ENCODE measurements at regions not wholly inside any gene's neighbourhood (a gene's known extent, or its start where the extent isn't known, plus 50 kb on each side); places are given as distances from the start of the nearest gene placed in this dataset.

- no peak overlapping the region for H3K27ac ChIP-seq
- H3K36me3 ChIP-seq = no peaks in the 10 kb centered on the region
- TF ChIP-seq, protein P1, sequence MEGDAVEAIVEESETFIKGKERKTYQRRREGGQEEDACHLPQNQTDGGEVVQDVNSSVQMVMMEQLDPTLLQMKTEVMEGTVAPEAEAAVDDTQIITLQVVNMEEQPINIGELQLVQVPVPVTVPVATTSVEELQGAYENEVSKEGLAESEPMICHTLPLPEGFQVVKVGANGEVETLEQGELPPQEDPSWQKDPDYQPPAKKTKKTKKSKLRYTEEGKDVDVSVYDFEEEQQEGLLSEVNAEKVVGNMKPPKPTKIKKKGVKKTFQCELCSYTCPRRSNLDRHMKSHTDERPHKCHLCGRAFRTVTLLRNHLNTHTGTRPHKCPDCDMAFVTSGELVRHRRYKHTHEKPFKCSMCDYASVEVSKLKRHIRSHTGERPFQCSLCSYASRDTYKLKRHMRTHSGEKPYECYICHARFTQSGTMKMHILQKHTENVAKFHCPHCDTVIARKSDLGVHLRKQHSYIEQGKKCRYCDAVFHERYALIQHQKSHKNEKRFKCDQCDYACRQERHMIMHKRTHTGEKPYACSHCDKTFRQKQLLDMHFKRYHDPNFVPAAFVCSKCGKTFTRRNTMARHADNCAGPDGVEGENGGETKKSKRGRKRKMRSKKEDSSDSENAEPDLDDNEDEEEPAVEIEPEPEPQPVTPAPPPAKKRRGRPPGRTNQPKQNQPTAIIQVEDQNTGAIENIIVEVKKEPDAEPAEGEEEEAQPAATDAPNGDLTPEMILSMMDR (IDR thresholded peaks at IDR 0.05) = no peak
- H3K27me3 ChIP-seq = no peaks in the 10 kb centered on the region
- no peak overlapping the region for H3K4me3 ChIP-seq
- intact Hi-C loops (cut with DNase I; ENCODE audit: low total_unique reads) = no loop called here
- DNase-seq (ENCODE audit: low spot score in 2 of 2) = no peak
- no peaks in the 10 kb centered on the region for H3K9me3 ChIP-seq
- no peaks in the 10 kb centered on the region for H3K4me1 ChIP-seq
Observed at GRCh38 chr6:156231026-156231765, 546.0 kb upstream of the ARID1B start.

GRCh38 chr6:156219973-156220372, 557.2 kb upstream of the ARID1B start:
- TF ChIP-seq POLR2AphosphoS5 (IDR thresholded peaks at IDR 0.05) (no peak), POLR2A (IDR thresholded peaks at IDR 0.05) (no peak)
- TF ChIP-seq, protein P1 (IDR thresholded peaks at IDR 0.05) = no peak

DNA sequence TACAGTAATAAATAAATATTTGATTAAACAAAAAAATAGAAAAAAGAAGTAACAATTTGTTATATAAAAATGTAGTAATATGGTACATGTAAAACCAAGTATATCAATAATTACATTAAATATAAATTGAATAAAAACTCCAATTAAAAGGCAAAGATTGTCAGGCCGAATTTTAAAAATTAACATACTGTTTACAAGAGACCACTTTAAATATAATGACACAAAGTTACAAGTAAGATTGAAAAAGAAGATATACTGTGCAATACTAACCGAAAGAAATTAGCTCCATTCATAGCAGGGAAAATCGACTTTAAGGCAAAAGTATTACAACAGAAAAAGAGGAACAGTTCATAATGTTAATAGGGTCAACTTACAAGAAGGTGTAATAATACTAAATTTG, 571.5 kb upstream of the ARID1B start:
- H3K4me3 ChIP-seq = no peak overlapping the region
- H3K4me1 ChIP-seq = no peaks in the 10 kb centered on the region
- no peak overlapping the region for H3K27ac ChIP-seq
- DNase-seq (ENCODE audit: low spot score in 2 of 2) = no peak
- intact Hi-C loops (cut with DNase I; ENCODE audit: low total_unique reads) = no loop called here
- H3K36me3 ChIP-seq = no peaks in the 10 kb centered on the region
- H3K9me3 ChIP-seq = peaks cover 0 to 41% of the 10 kb centered on the region in 2 donors
- TF ChIP-seq POLR2AphosphoS5 (IDR thresholded peaks at IDR 0.05) = no peak
- no peaks in the 10 kb centered on the region for H3K27me3 ChIP-seq

More at GRCh38 chr6:156219973-156220372, 557.2 kb upstream of the ARID1B start:
- no peaks in the 10 kb centered on the region for H3K36me3 ChIP-seq
- H3K4me3 ChIP-seq = no peak overlapping the region
- peaks cover 0 to 8% of the 10 kb centered on the region in 2 donors for H3K9me3 ChIP-seq
- no peak for DNase-seq (ENCODE audit: low spot score in 2 of 2)
- intact Hi-C loops (cut with DNase I; ENCODE audit: low total_unique reads) = no loop called here
- no peak overlapping the region for H3K27ac ChIP-seq
- H3K27me3 ChIP-seq = no peaks in the 10 kb centered on the region
- no peaks in the 10 kb centered on the region for H3K4me1 ChIP-seq

- intact Hi-C loops (cut with DNase I; ENCODE audit: low total_unique reads) = no loop called here
- TF ChIP-seq, protein P1 (IDR thresholded peaks at IDR 0.05) = no peak
- TF ChIP-seq POLR2A (IDR thresholded peaks at IDR 0.05) = no peak
- no peak for TF ChIP-seq POLR2AphosphoS5 (IDR thresholded peaks at IDR 0.05)
- H3K4me3 ChIP-seq = no peak overlapping the region
- no peaks in the 10 kb centered on the region for H3K27me3 ChIP-seq
- H3K4me1 ChIP-seq = no peaks in the 10 kb centered on the region
- H3K36me3 ChIP-seq = no peaks in the 10 kb centered on the region
- no peaks in the 10 kb centered on the region for H3K9me3 ChIP-seq
- no peak overlapping the region for H3K27ac ChIP-seq
- DNase-seq (ENCODE audit: low spot score in 2 of 2) = no peak
Observed at GRCh38 chr6:156199182-156199581, 578.0 kb upstream of the ARID1B start.

GRCh38 chr6:156197513-156197912, 579.7 kb upstream of the ARID1B start:
- TF ChIP-seq POLR2AphosphoS5 (IDR thresholded peaks at IDR 0.05) (no peak), POLR2A (IDR thresholded peaks at IDR 0.05) (no peak)
- TF ChIP-seq, protein P1 (IDR thresholded peaks at IDR 0.05) = no peak
- Histone ChIP-seq H3K9me3 (no peaks in the 10 kb centered on the region), H3K4me3 (no peak overlapping the region), H3K36me3 (no peaks in the 10 kb centered on the region), H3K27me3 (no peaks in the 10 kb centered on the region), H3K4me1 (no peaks in the 10 kb centered on the region), H3K27ac (no peak overlapping the region)
- intact Hi-C loops (cut with DNase I; ENCODE audit: low total_unique reads) = no loop called here
- no peak for DNase-seq (ENCODE audit: low spot score in 2 of 2)

All from breast epithelium (tissue), 4 donors.